Small intestine (tissue), 7 donors: ENCODE measurements at regions not wholly inside any gene's neighbourhood (a gene's known extent, or its start where the extent isn't known, plus 50 kb on each side); places are given as distances from the start of the nearest gene placed in this dataset.

ENCODE experiments used
- DNase-seq, 2 donors: peaks; one replicate each; pipeline versions ENCODE4 v3.0.0 to v3.0.0-alpha.2; 2013
- FAIRE-seq: peaks from 2 replicates; lab custom pipeline; 2012; peaks lifted over from hg19 to GRCh38; lab: Jason Lieb, UNC
- H3K27ac ChIP-seq, 3 donors: one replicate each; pipeline ENCODE4 v1.5.1; 2013; ENCODE audit warnings: low read length in 2 of 3, mild to moderate bottlenecking in 2 of 3, control low read depth in 1 of 3, inconsistent platforms in 1 of 3, low read depth in 1 of 3, moderate library complexity in 1 of 3
- H3K27me3 ChIP-seq, 3 donors: one replicate each; pipeline ENCODE4 v1.6.1; 2013; ENCODE audit warnings: low read length in 3 of 3, inconsistent platforms in 1 of 3; ENCODE audit not compliant: control insufficient read depth in 3 of 3, insufficient read depth in 3 of 3
- H3K36me3 ChIP-seq, 3 donors: one replicate each; pipeline ENCODE4 v1.6.1; 2013; ENCODE audit warnings: low read length in 3 of 3, inconsistent platforms in 1 of 3, low read depth in 1 of 3, mild to moderate bottlenecking in 1 of 3, moderate library complexity in 1 of 3; ENCODE audit not compliant: control insufficient read depth in 3 of 3, insufficient read depth in 2 of 3
- H3K4me1 ChIP-seq, 3 donors: one replicate each; pipeline ENCODE4 v1.6.1; 2013; ENCODE audit warnings: low read length in 2 of 3, inconsistent platforms in 1 of 3, low read depth in 1 of 3, mild to moderate bottlenecking in 1 of 3, moderate library complexity in 1 of 3; ENCODE audit not compliant: control insufficient read depth in 3 of 3, insufficient read depth in 2 of 3
- H3K4me3 ChIP-seq, 3 donors: one replicate each; pipeline ENCODE4 v1.5.1; 2013; ENCODE audit warnings: low read length in 3 of 3, control low read depth in 1 of 3, inconsistent platforms in 1 of 3, low read depth in 1 of 3, mild to moderate bottlenecking in 1 of 3, moderate library complexity in 1 of 3
- H3K9me3 ChIP-seq, 2 donors: one replicate each; pipeline ENCODE4 v1.6.1; 2013; ENCODE audit warnings: low read depth in 1 of 2, low read length in 1 of 2; ENCODE audit not compliant: control insufficient read depth in 2 of 2, insufficient read depth in 1 of 2
- WGBS, 3 donors: extraction: QIAGEN DNeasy Blood & Tissue Kit; methylation state at CpG; one replicate each; pipeline ENCODE4 v1.1.7; 2013; 5-methylcytosine and 5-hydroxymethylcytosine counted together
- donor health status: healthy with polysubstance abuse.
- donor health status: control.
- donor health status: control.
- donor health status: Bipolar disorder and iron deficiency.
- donor health status: healthy.

- Histone ChIP-seq H3K27me3 (no peaks in the 10 kb centered on the region), H3K27ac (no peak overlapping the region), H3K4me3 (no peak overlapping the region), H3K9me3 (no peaks in the 10 kb centered on the region), H3K36me3 (no peaks in the 10 kb centered on the region), H3K4me1 (no peaks in the 10 kb centered on the region)
- no peak for FAIRE-seq
- WGBS, 3 donors = 87 to 89% (median 88%) methylated on average over 5 of the region's 5 CpGs
- DNase-seq = no peak
These were observed 458.2 kb downstream of the ADGRL2 start for GRCh38 chr1:82258887-82259286.

- Histone ChIP-seq H3K36me3 (no peaks in the 10 kb centered on the region), H3K9me3 (peaks cover 0 to 4% of the 10 kb centered on the region in 2 donors), H3K4me3 (no peak overlapping the region), H3K4me1 (no peaks in the 10 kb centered on the region), H3K27me3 (no peaks in the 10 kb centered on the region), H3K27ac (no peak overlapping the region)
- no peak for FAIRE-seq
- WGBS, 3 donors = 45 to 59% (median 49%) methylated on average over 3 of the region's 3 CpGs
- DNase-seq = no peak
These were observed 445.3 kb downstream of the ADGRL2 start for GRCh38 chr1:82246050-82246449.

- Histone ChIP-seq H3K4me1 (no peaks in the 10 kb centered on the region), H3K27me3 (no peaks in the 10 kb centered on the region), H3K27ac (no peak overlapping the region), H3K36me3 (no peaks in the 10 kb centered on the region), H3K9me3 (peaks cover 0 to 4% of the 10 kb centered on the region in 2 donors), H3K4me3 (no peak overlapping the region)
- no peak for DNase-seq
- WGBS, 3 donors = 84 to 92% (median 89%) methylated on average over 7 of the region's 7 CpGs
- no peak for FAIRE-seq
These were observed 444.7 kb downstream of the ADGRL2 start for GRCh38 chr1:82245345-82246014.

GRCh38 chr1:82240571-82240970 lies 439.8 kb downstream of the ADGRL2 start:
- DNase-seq (no peak), FAIRE-seq (no peak)

GRCh38 chr1:82230667-82231066 lies 429.9 kb downstream of the ADGRL2 start:
- FAIRE-seq (no peak), DNase-seq (no peak)
- Histone ChIP-seq H3K4me1 (peaks cover 0 to 5% (median 0%) of the 10 kb centered on the region in 3 donors), H3K9me3 (no peaks in the 10 kb centered on the region), H3K4me3 (no peak overlapping the region), H3K36me3 (no peaks in the 10 kb centered on the region), H3K27ac (no peak overlapping the region), H3K27me3 (no peaks in the 10 kb centered on the region)
- 93 to 94% (median 93%) methylated on average over 4 of the region's 4 CpGs for WGBS, 3 donors

More at GRCh38 chr1:82240571-82240970, 439.8 kb downstream of the ADGRL2 start:
- Histone ChIP-seq H3K27ac (no peak overlapping the region), H3K9me3 (peaks cover 0 to 10% of the 10 kb centered on the region in 2 donors), H3K4me1 (no peaks in the 10 kb centered on the region), H3K4me3 (no peak overlapping the region), H3K27me3 (no peaks in the 10 kb centered on the region), H3K36me3 (no peaks in the 10 kb centered on the region)
- 56 to 59% (median 57%) methylated on average over 3 of the region's 3 CpGs for WGBS, 3 donors

GRCh38 chr1:82227306-82228095 lies 426.8 kb downstream of the ADGRL2 start:
- H3K27me3 ChIP-seq = no peaks in the 10 kb centered on the region
- no peak overlapping the region for H3K27ac ChIP-seq
- peaks cover 0 to 5% (median 0%) of the 10 kb centered on the region in 3 donors for H3K4me1 ChIP-seq
- FAIRE-seq (no peak), DNase-seq (peak in 1 of 2 donors; percentile 26)
- H3K9me3 ChIP-seq = no peaks in the 10 kb centered on the region
- H3K4me3 ChIP-seq = no peak overlapping the region
- H3K36me3 ChIP-seq = no peaks in the 10 kb centered on the region
- WGBS, 3 donors = 21 to 25% (median 24%) methylated on average over 3 of the region's 3 CpGs

GRCh38 chr1:82226186-82226505 lies 425.4 kb downstream of the ADGRL2 start:
- no peaks in the 10 kb centered on the region for H3K36me3 ChIP-seq
- peaks cover 0 to 5% (median 0%) of the 10 kb centered on the region in 3 donors for H3K4me1 ChIP-seq
- no peaks in the 10 kb centered on the region for H3K9me3 ChIP-seq
- H3K4me3 ChIP-seq = no peak overlapping the region
- H3K27ac ChIP-seq = no peak overlapping the region
- WGBS, 3 donors = 68 to 86% (median 86%) methylated on average over 1 of the region's 1 CpG
- no peaks in the 10 kb centered on the region for H3K27me3 ChIP-seq
- DNase-seq (no peak), FAIRE-seq (no peak)

- no peak overlapping the region for H3K4me3 ChIP-seq
- DNase-seq (peak in 1 of 2 donors; percentile 46), FAIRE-seq (no peak)
- H3K4me1 ChIP-seq = peaks cover 0 to 5% (median 0%) of the 10 kb centered on the region in 3 donors
- no peaks in the 10 kb centered on the region for H3K9me3 ChIP-seq
- 18 to 29% (median 20%) methylated on average over 3 of the region's 3 CpGs for WGBS, 3 donors
- H3K36me3 ChIP-seq = no peaks in the 10 kb centered on the region
- no peak overlapping the region for H3K27ac ChIP-seq
- no peaks in the 10 kb centered on the region for H3K27me3 ChIP-seq
These were observed 424.9 kb downstream of the ADGRL2 start for GRCh38 chr1:82225421-82226185.
